ENCODE measurements at regions not wholly inside any gene's neighbourhood (a gene's known extent, or its start where the extent isn't known, plus 50 kb on each side); places are given as distances from the start of the nearest gene placed in this dataset.

- H3K4me1 ChIP-seq, result no peaks in the 10 kb centered on the region
- no peak overlapping the region for H3K27ac Mint-ChIP-seq
These were observed 550.8 kb upstream of the TMEM132C start for GRCh38 chr12:127716166-127716565.

GRCh38 chr12:127717278-127717677 lies 549.7 kb upstream of the TMEM132C start:
- no peaks in the 10 kb centered on the region for H3K36me3 ChIP-seq
- Mint-ChIP-seq H3K36me3 (no peaks in the 10 kb centered on the region), H3K4me3 (no peak overlapping the region), H3K4me1 (no peaks in the 10 kb centered on the region), H3K9me3 (no peaks in the 10 kb centered on the region), H3K27ac (no peak overlapping the region), H3K27me3 (ENCODE audit: insufficient read depth, low read depth) (peaks cover 7% of the 10 kb centered on the region)
- no peaks in the 10 kb centered on the region for H3K27me3 ChIP-seq
- no peak overlapping the region for H3K4me3 ChIP-seq
- no peak overlapping the region for H2AFZ ChIP-seq (replicated peaks)
- no peaks in the 10 kb centered on the region for H3K79me2 ChIP-seq (ENCODE audit: low read depth)
- H4K20me1 ChIP-seq (ENCODE audit: low read depth), result no peaks in the 10 kb centered on the region
- no peaks in the 10 kb centered on the region for H3K4me1 ChIP-seq
- no peak overlapping the region for H3K9ac ChIP-seq
- DNase-seq (ENCODE audit: low spot score), result no peak
- no peak overlapping the region for H3K4me2 ChIP-seq
- no peak overlapping the region for H3K27ac ChIP-seq
- no peaks in the 10 kb centered on the region for H3F3A ChIP-seq (ENCODE audit: low read depth)
- no peaks in the 10 kb centered on the region for H3K9me3 ChIP-seq (ENCODE audit: low read depth)
- TF ChIP-seq EZH2phosphoT487 (IDR thresholded peaks at IDR 0.05) (no peak), CTCF (IDR thresholded peaks at IDR 0.05) (no peak), EZH2 (IDR thresholded peaks at IDR 0.05) (no peak)

More at GRCh38 chr12:127716166-127716565, 550.8 kb upstream of the TMEM132C start:
- H3K27me3 Mint-ChIP-seq (ENCODE audit: insufficient read depth, low read depth), result peaks cover 7% of the 10 kb centered on the region
- Histone ChIP-seq H3K27me3 (no peaks in the 10 kb centered on the region), H3K27ac (no peak overlapping the region), H3K4me2 (no peak overlapping the region), H3K9ac (no peak overlapping the region), H3K9me3 (ENCODE audit: low read depth) (no peaks in the 10 kb centered on the region), H3F3A (ENCODE audit: low read depth) (no peaks in the 10 kb centered on the region), H2AFZ (replicated peaks) (no peak overlapping the region), H3K36me3 (no peaks in the 10 kb centered on the region), H3K79me2 (ENCODE audit: low read depth) (no peaks in the 10 kb centered on the region), H3K4me3 (no peak overlapping the region), H4K20me1 (ENCODE audit: low read depth) (no peaks in the 10 kb centered on the region)
- no peak overlapping the region for H3K4me3 Mint-ChIP-seq
- no peak for DNase-seq (ENCODE audit: low spot score)
- no peaks in the 10 kb centered on the region for H3K9me3 Mint-ChIP-seq
- H3K36me3 Mint-ChIP-seq, result no peaks in the 10 kb centered on the region
- H3K4me1 Mint-ChIP-seq, result no peaks in the 10 kb centered on the region
- TF ChIP-seq EZH2phosphoT487 (IDR thresholded peaks at IDR 0.05) (no peak), CTCF (IDR thresholded peaks at IDR 0.05) (no peak), EZH2 (IDR thresholded peaks at IDR 0.05) (no peak)

DNA sequence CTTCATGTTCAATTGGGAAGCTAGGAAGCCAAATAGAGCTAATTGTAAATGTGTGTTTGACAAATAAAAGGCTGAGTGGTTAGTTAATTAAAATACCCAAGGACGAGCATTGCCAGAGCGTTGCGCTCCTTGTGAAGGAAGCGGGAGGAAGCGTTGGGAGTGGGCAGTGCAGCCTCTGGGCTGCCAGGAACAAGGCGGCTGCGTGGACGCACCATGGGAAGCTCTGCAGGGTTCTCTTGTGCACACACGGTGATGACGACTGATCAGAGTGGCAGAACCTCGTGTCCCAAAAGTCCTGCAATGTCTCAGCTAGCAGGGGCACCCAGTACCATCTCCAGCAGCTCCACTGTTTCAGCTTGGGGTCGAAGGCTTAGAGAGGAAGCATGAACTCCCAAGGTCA lies 546.6 kb upstream of the TMEM132C start:
- Histone ChIP-seq H2AFZ (replicated peaks) (no peak overlapping the region), H3K27ac (no peak overlapping the region), H3K4me2 (no peak overlapping the region), H3K36me3 (no peaks in the 10 kb centered on the region), H3K4me3 (no peak overlapping the region), H3K9me3 (ENCODE audit: low read depth) (no peaks in the 10 kb centered on the region), H3K4me1 (no peaks in the 10 kb centered on the region), H3K9ac (no peak overlapping the region), H3K27me3 (no peaks in the 10 kb centered on the region), H3K79me2 (ENCODE audit: low read depth) (no peaks in the 10 kb centered on the region), H3F3A (ENCODE audit: low read depth) (no peaks in the 10 kb centered on the region), H4K20me1 (ENCODE audit: low read depth) (no peaks in the 10 kb centered on the region)
- no peak for DNase-seq (ENCODE audit: low spot score)
- Mint-ChIP-seq H3K9me3 (no peaks in the 10 kb centered on the region), H3K4me3 (no peak overlapping the region), H3K27me3 (ENCODE audit: insufficient read depth, low read depth) (peaks cover 7% of the 10 kb centered on the region), H3K36me3 (no peaks in the 10 kb centered on the region), H3K27ac (no peak overlapping the region), H3K4me1 (no peaks in the 10 kb centered on the region)
- no peak for TF ChIP-seq EZH2phosphoT487 (IDR thresholded peaks at IDR 0.05)
- no peak for TF ChIP-seq EZH2 (IDR thresholded peaks at IDR 0.05)
- TF ChIP-seq CTCF (IDR thresholded peaks at IDR 0.05), result no peak
